Trophoblast cell (in vitro differentiated cells and primary cell): ENCODE measurements at regions not wholly inside any gene's neighbourhood (a gene's known extent, or its start where the extent isn't known, plus 50 kb on each side); places are given as distances from the start of the nearest gene placed in this dataset.

Experiments
- DNase-seq, 2 donors: peaks; one replicate each; pipeline ENCODE4 v3.0.0-alpha.2; 2016
- H2AFZ ChIP-seq: 2 replicates; pipeline ENCODE4 v1.6.1; 2013; ENCODE audit warnings: low read length, moderate library complexity, mild to moderate bottlenecking; ENCODE audit not compliant: insufficient read depth, poor library complexity
- H2AK5ac ChIP-seq: 2 replicates; pipeline ENCODE4 v1.6.1; 2013; ENCODE audit warnings: mild to moderate bottlenecking, low read length
- H2BK120ac ChIP-seq: 2 replicates; pipeline ENCODE4 v1.6.1; 2013; ENCODE audit warnings: low read length, mild to moderate bottlenecking, moderate library complexity; ENCODE audit not compliant: insufficient read depth, poor library complexity
- H2BK12ac ChIP-seq: 2 replicates; pipeline ENCODE4 v1.6.1; 2013; ENCODE audit warnings: mild to moderate bottlenecking, low read length, moderate library complexity
- H2BK5ac ChIP-seq: 2 replicates; pipeline ENCODE4 v1.6.1; 2013; ENCODE audit warnings: low read length, low read depth, moderate library complexity, mild to moderate bottlenecking; ENCODE audit not compliant: poor library complexity
- H3K14ac ChIP-seq: 2 replicates; pipeline ENCODE4 v1.6.1; 2013; ENCODE audit warnings: mild to moderate bottlenecking, low read length
- H3K18ac ChIP-seq: 2 replicates; pipeline ENCODE4 v1.6.1; 2013; ENCODE audit warnings: mild to moderate bottlenecking, low read length
- H3K23ac ChIP-seq: 2 replicates; pipeline ENCODE4 v1.6.1; 2013; ENCODE audit warnings: low read length
- H3K27ac ChIP-seq: 2 replicates; pipeline ENCODE4 v1.5.1; 2013; ENCODE audit warnings: low read depth, mild to moderate bottlenecking, inconsistent platforms, low read length, moderate library complexity
- H3K27me3 ChIP-seq: 2 replicates; pipeline ENCODE4 v1.6.1; 2013; ENCODE audit warnings: inconsistent platforms, mild to moderate bottlenecking, low read length, moderate library complexity; ENCODE audit not compliant: insufficient read depth
- H3K36me3 ChIP-seq, 2 experiments: 1 replicate in 1 of 2; 2 replicates in 1 of 2; pipeline ENCODE4 v1.6.1; 2013; ENCODE audit warnings: low read length in 2 of 2, mild to moderate bottlenecking in 2 of 2, moderate library complexity in 1 of 2; ENCODE audit not compliant: insufficient read depth in 2 of 2, control insufficient read depth in 1 of 2
- H3K4ac ChIP-seq: 2 replicates; pipeline ENCODE4 v1.6.1; 2013; ENCODE audit warnings: low read depth, mild to moderate bottlenecking, low read length, moderate library complexity
- H3K4me1 ChIP-seq, 2 experiments: 1 replicate in 1 of 2; 2 replicates in 1 of 2; pipeline ENCODE4 v1.6.1; 2013; ENCODE audit warnings: low read length in 2 of 2, mild to moderate bottlenecking in 2 of 2, moderate library complexity in 1 of 2; ENCODE audit not compliant: insufficient read depth in 2 of 2, control insufficient read depth in 1 of 2
- H3K4me2 ChIP-seq: 2 replicates; pipeline ENCODE4 v1.6.1; 2013; ENCODE audit warnings: inconsistent platforms, mild to moderate bottlenecking, low read length, moderate library complexity
- H3K4me3 ChIP-seq: 2 replicates; pipeline ENCODE4 v1.5.1; 2013; ENCODE audit warnings: mild to moderate bottlenecking, low read depth, low read length, inconsistent platforms
- H3K79me1 ChIP-seq: one replicate; pipeline ENCODE4 v1.6.1; 2013; ENCODE audit warnings: low read length
- H3K79me2 ChIP-seq: 2 replicates; pipeline ENCODE4 v1.6.1; 2013; ENCODE audit warnings: low read length, mild to moderate bottlenecking; ENCODE audit not compliant: control insufficient read depth, insufficient read depth, poor library complexity
- H3K9ac ChIP-seq: 2 replicates; pipeline ENCODE4 v1.6.1; 2013; ENCODE audit warnings: mild to moderate bottlenecking, low read length
- H3K9me3 ChIP-seq: 2 replicates; pipeline ENCODE4 v1.6.1; 2013; ENCODE audit warnings: low read depth, mild to moderate bottlenecking, control low read depth, inconsistent platforms, low read length; ENCODE audit not compliant: insufficient read depth
- H4K12ac ChIP-seq: 2 replicates; pipeline ENCODE4 v1.6.1; 2013; ENCODE audit warnings: low read depth, mild to moderate bottlenecking, low read length, moderate library complexity
- H4K8ac ChIP-seq: 2 replicates; pipeline ENCODE4 v1.6.1; 2013; ENCODE audit warnings: low read depth, mild to moderate bottlenecking, low read length, moderate library complexity
- H4K91ac ChIP-seq: one replicate; pipeline ENCODE4 v1.6.1; 2013; ENCODE audit warnings: low read depth, mild to moderate bottlenecking, low read length, moderate library complexity
- WGBS: extraction: QIAGEN DNeasy Blood & Tissue Kit; methylation state at CpG from one replicate; pipeline ENCODE4 v1.1.7; 2013; ENCODE audit warnings: missing lambda C conversion rate; ENCODE audit not compliant: insufficient read length, insufficient coverage; ENCODE audit errors: extremely low coverage; 5-methylcytosine and 5-hydroxymethylcytosine counted together

DNA sequence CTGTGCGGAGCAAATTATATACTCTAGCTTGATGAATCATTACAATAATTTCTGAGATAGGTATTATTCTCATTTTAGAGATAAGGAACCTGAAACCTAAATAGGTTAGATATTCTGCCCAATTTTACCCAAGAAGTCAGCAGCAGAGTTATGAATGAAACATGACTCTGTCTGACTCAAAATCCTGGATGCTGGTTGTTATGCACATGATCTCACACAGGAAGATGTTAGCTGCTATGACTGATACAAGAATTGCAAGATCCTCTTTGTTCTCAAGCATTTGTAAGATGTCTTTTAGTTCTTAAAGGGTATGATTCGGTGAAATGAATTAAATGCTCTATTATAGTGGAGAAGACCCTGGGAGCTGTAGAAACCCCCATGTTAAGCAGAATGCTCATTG lies 447.8 kb downstream of the KIF2B start:
- Histone ChIP-seq H3K4me1 (no peaks in the 10 kb centered on the region), H2BK12ac (no peak overlapping the region), H3K9ac (no peak overlapping the region), H3K9me3 (no peaks in the 10 kb centered on the region), H3K79me2 (no peaks in the 10 kb centered on the region), H4K12ac (no peak overlapping the region), H3K4ac (no peak overlapping the region), H3K4me2 (no peak overlapping the region), H4K8ac (no peak overlapping the region), H3K27ac (no peak overlapping the region), H3K4me3 (no peak overlapping the region), H3K23ac (no peak overlapping the region), H3K36me3 (no peaks in the 10 kb centered on the region), H3K27me3 (no peaks in the 10 kb centered on the region), H2BK5ac (no peak overlapping the region), H3K18ac (no peak overlapping the region), H2AK5ac (no peak overlapping the region), H3K14ac (no peak overlapping the region), H2AFZ (no peak overlapping the region), H3K79me1 (no peaks in the 10 kb centered on the region), H2BK120ac (no peak overlapping the region), H4K91ac (no peak overlapping the region)
- DNase-seq, result no peak
- no CpG with 5 or more reads among the region's 2 CpGs for WGBS

DNA sequence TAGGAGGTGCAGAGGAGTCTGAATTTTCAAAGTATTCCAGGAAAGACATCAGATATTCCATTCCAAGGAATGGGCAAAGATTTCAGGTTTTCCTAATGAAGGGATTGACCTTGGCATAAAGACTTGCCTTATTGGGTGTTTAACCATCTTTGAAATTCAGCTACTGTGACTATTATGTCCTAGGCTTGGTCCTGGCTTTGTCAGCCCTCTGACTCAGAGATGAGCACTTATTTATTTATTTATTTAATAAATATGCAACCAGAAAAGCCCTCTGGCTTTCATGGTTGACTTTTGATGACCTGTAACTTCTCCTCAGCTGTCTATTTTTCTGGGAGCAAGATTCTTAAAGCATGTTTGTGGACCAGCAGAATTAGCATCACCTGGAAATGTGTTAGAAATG lies 455.1 kb downstream of the KIF2B start:
- Histone ChIP-seq H3K4me2 (no peak overlapping the region), H3K14ac (no peak overlapping the region), H3K9me3 (no peaks in the 10 kb centered on the region), H3K4ac (no peak overlapping the region), H2AFZ (no peak overlapping the region), H3K27ac (no peak overlapping the region), H4K91ac (no peak overlapping the region), H2AK5ac (no peak overlapping the region), H2BK12ac (no peak overlapping the region), H3K9ac (no peak overlapping the region), H3K4me1 (no peaks in the 10 kb centered on the region), H2BK5ac (no peak overlapping the region), H3K79me1 (no peaks in the 10 kb centered on the region), H3K27me3 (no peaks in the 10 kb centered on the region), H3K36me3 (no peaks in the 10 kb centered on the region), H3K23ac (no peak overlapping the region), H2BK120ac (no peak overlapping the region), H4K8ac (no peak overlapping the region), H4K12ac (no peak overlapping the region), H3K4me3 (no peak overlapping the region), H3K18ac (no peak overlapping the region), H3K79me2 (no peaks in the 10 kb centered on the region)
- DNase-seq, result no peak

- Histone ChIP-seq H3K23ac (no peak overlapping the region), H2BK120ac (no peak overlapping the region), H3K4ac (no peak overlapping the region), H3K9ac (no peak overlapping the region), H3K14ac (no peak overlapping the region), H2AK5ac (no peak overlapping the region), H3K79me2 (no peaks in the 10 kb centered on the region), H2BK5ac (no peak overlapping the region), H3K4me2 (no peak overlapping the region), H3K36me3 (no peaks in the 10 kb centered on the region), H3K4me1 (no peaks in the 10 kb centered on the region), H3K4me3 (no peak overlapping the region), H3K18ac (no peak overlapping the region), H3K27me3 (no peaks in the 10 kb centered on the region), H2BK12ac (no peak overlapping the region), H4K91ac (no peak overlapping the region), H2AFZ (no peak overlapping the region), H3K9me3 (no peaks in the 10 kb centered on the region), H4K8ac (no peak overlapping the region), H4K12ac (no peak overlapping the region), H3K27ac (no peak overlapping the region), H3K79me1 (no peaks in the 10 kb centered on the region)
- WGBS, result no CpG with 5 or more reads among the region's 3 CpGs
- no peak for DNase-seq
Observed at GRCh38 chr17:54280741-54281140, 458.0 kb downstream of the KIF2B start.

DNA sequence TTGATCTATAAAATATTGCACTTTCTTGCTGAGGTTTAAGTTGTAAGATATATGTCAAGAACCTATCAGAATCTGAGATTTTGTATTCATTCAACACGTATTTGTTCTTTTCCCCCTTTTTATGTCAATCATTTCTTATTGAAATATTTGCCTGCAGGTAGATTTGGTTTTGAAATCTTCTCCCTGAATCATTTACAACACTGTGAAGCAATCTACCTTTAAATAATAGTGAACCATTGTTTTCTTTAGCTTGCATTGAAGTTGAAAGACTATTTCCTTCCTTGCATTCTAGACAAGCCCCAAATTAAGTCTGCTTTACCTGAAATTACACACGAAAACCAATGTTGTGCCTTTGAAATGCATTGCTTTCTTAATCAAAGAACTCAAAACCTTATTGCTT lies 460.2 kb downstream of the KIF2B start:
- Histone ChIP-seq H2AK5ac (no peak overlapping the region), H2BK5ac (no peak overlapping the region), H3K18ac (no peak overlapping the region), H3K4me3 (no peak overlapping the region), H4K12ac (no peak overlapping the region), H3K4ac (no peak overlapping the region), H2BK120ac (no peak overlapping the region), H3K27me3 (no peaks in the 10 kb centered on the region), H2BK12ac (no peak overlapping the region), H3K36me3 (no peaks in the 10 kb centered on the region), H3K79me2 (no peaks in the 10 kb centered on the region), H3K9me3 (no peaks in the 10 kb centered on the region), H4K91ac (no peak overlapping the region), H3K9ac (no peak overlapping the region), H3K4me1 (no peaks in the 10 kb centered on the region), H2AFZ (no peak overlapping the region), H3K14ac (no peak overlapping the region), H3K27ac (no peak overlapping the region), H3K23ac (no peak overlapping the region), H3K79me1 (no peaks in the 10 kb centered on the region), H3K4me2 (no peak overlapping the region), H4K8ac (no peak overlapping the region)
- WGBS, result no CpG with 5 or more reads among the region's 2 CpGs
- DNase-seq, result no peak

- Histone ChIP-seq H3K14ac (no peak overlapping the region), H3K4me2 (no peak overlapping the region), H4K12ac (no peak overlapping the region), H3K9me3 (no peaks in the 10 kb centered on the region), H3K79me1 (no peaks in the 10 kb centered on the region), H3K18ac (no peak overlapping the region), H2BK120ac (no peak overlapping the region), H4K8ac (no peak overlapping the region), H3K9ac (no peak overlapping the region), H3K4me1 (no peaks in the 10 kb centered on the region), H2BK5ac (no peak overlapping the region), H2BK12ac (no peak overlapping the region), H3K27ac (no peak overlapping the region), H3K4me3 (no peak overlapping the region), H3K79me2 (no peaks in the 10 kb centered on the region), H3K23ac (no peak overlapping the region), H2AFZ (no peak overlapping the region), H4K91ac (no peak overlapping the region), H3K27me3 (no peaks in the 10 kb centered on the region), H3K36me3 (no peaks in the 10 kb centered on the region), H3K4ac (no peak overlapping the region), H2AK5ac (no peak overlapping the region)
- WGBS, result no CpG with 5 or more reads among the region's 5 CpGs
- DNase-seq, result no peak
Observed at GRCh38 chr17:54307351-54307750, 484.6 kb downstream of the KIF2B start.
